WTC11 (cell line): ENCODE measurements at regions not wholly inside any gene's neighbourhood (a gene's known extent, or its start where the extent isn't known, plus 50 kb on each side); places are given as distances from the start of the nearest gene placed in this dataset.

ENCODE experiments used
- ATAC-seq: fragments of 200-7000 bp; cut with Tn5 transposase; 2 replicates; pipeline ENCODE4 v1.10.0; 2021; ENCODE audit warnings: mild to moderate bottlenecking, moderate library complexity
- CTCF ChIA-PET: fragments of 300-600 bp; sonication (Branson Sonifier 250); formaldehyde crosslinking; loops from one replicate; lab custom pipeline; 2021; ENCODE audit warnings: antibody characterized with exemption; lab: Charles Lee
- POLR2A ChIA-PET: fragments of 350-600 bp; sonication (Branson Sonifier 250); formaldehyde crosslinking; loops from one replicate; lab custom pipeline; 2021; ENCODE audit warnings: antibody characterized with exemption; lab: Charles Lee
- DNase-seq: peaks from one replicate; pipeline ENCODE4 v3.0.0; 2021; ENCODE audit warnings: low spot score
- H3K27ac Mint-ChIP-seq: 2 replicates; pipeline ENCODE4 v1.8.0; 2021; ENCODE audit warnings: mixed read lengths
- H3K27me3 Mint-ChIP-seq: 2 replicates; pipeline ENCODE4 v1.8.0; 2021; ENCODE audit warnings: low read depth, mild to moderate bottlenecking, moderate library complexity, mixed read lengths
- H3K36me3 Mint-ChIP-seq: 2 replicates; pipeline ENCODE4 v1.8.0; 2021; ENCODE audit warnings: mixed read lengths
- H3K4me1 Mint-ChIP-seq: 2 replicates; pipeline ENCODE4 v1.8.0; 2022; ENCODE audit warnings: mixed read lengths
- H3K4me3 Mint-ChIP-seq: 2 replicates; pipeline ENCODE4 v1.8.0; 2021; ENCODE audit warnings: mild to moderate bottlenecking, moderate library complexity, mixed read lengths
- H3K9me3 Mint-ChIP-seq: 2 replicates; pipeline ENCODE4 v1.8.0; 2021; ENCODE audit warnings: mixed read lengths
- AR ChIP-seq: fragments of 250-450 bp; sonication (Bioruptor Pico); IDR thresholded peaks from 2 replicates; pipeline ENCODE4 v1.9.0; 2021; ENCODE audit warnings: mild to moderate bottlenecking
- ATF3 ChIP-seq: sonication (generic); formaldehyde crosslinking; conservative IDR thresholded peaks from 2 replicates; pipeline ENCODE4 v1.8.1; 2022; ENCODE audit warnings: mild to moderate bottlenecking, missing genetic modification reagents
- CTCF ChIP-seq: fragments of 200-600 bp; IDR thresholded peaks from 2 replicates; pipeline ENCODE4 v1.8.0; 2022; ENCODE audit warnings: antibody characterized with exemption
- EMX1 ChIP-seq: fragments of 250-450 bp; sonication (Bioruptor Pico); IDR thresholded peaks from 2 replicates; pipeline ENCODE4 v1.8.0; 2021; ENCODE audit warnings: mild to moderate bottlenecking
- FOXJ3 ChIP-seq: sonication (generic); formaldehyde crosslinking; IDR thresholded peaks from 2 replicates; pipeline ENCODE4 v1.9.0; 2021; ENCODE audit warnings: missing genetic modification reagents, mild to moderate bottlenecking, borderline replicate concordance
- GRHL2 ChIP-seq: fragments of 250-450 bp; sonication (Bioruptor Pico); IDR thresholded peaks from 2 replicates; pipeline ENCODE4 v1.8.0; 2022; ENCODE audit warnings: mild to moderate bottlenecking, moderate library complexity; ENCODE audit not compliant: insufficient replicate concordance, severe bottlenecking
- IRF2 ChIP-seq: sonication (generic); formaldehyde crosslinking; IDR thresholded peaks from 2 replicates; pipeline ENCODE4 v1.8.0; 2022; ENCODE audit warnings: low read depth, missing genetic modification reagents, borderline replicate concordance
- KAT7 ChIP-seq: sonication (generic); formaldehyde crosslinking; IDR thresholded peaks from 2 replicates; pipeline ENCODE4 v1.8.1; 2023; ENCODE audit warnings: missing genetic modification reagents, mild to moderate bottlenecking, borderline replicate concordance
- OVOL2 ChIP-seq: fragments of 250-450 bp; sonication (Bioruptor Pico); IDR thresholded peaks from 2 replicates; pipeline ENCODE4 v1.9.0; 2021; ENCODE audit warnings: mild to moderate bottlenecking, borderline replicate concordance
- PREB ChIP-seq: sonication (generic); formaldehyde crosslinking; IDR thresholded peaks from 2 replicates; pipeline ENCODE4 v1.8.1; 2022; ENCODE audit warnings: mild to moderate bottlenecking, missing genetic modification reagents, moderate library complexity, borderline replicate concordance
- SMAD4 ChIP-seq: sonication (generic); formaldehyde crosslinking; IDR thresholded peaks from 2 replicates; pipeline ENCODE4 v1.8.0; 2022; ENCODE audit warnings: mild to moderate bottlenecking, missing genetic modification reagents
- SP1 ChIP-seq: sonication (generic); formaldehyde crosslinking; conservative IDR thresholded peaks from 2 replicates; pipeline ENCODE4 v1.8.1; 2022; ENCODE audit warnings: missing genetic modification reagents
- USF2 ChIP-seq: sonication (generic); formaldehyde crosslinking; IDR thresholded peaks from 2 replicates; pipeline ENCODE4 v1.8.1; 2023; ENCODE audit warnings: mild to moderate bottlenecking, missing genetic modification reagents, moderate library complexity
- ZNF232 ChIP-seq: sonication (generic); formaldehyde crosslinking; IDR thresholded peaks from 2 replicates; pipeline ENCODE4 v1.8.0; 2022; ENCODE audit warnings: mild to moderate bottlenecking, missing genetic modification reagents
- ZNF281 ChIP-seq: sonication (generic); formaldehyde crosslinking; IDR thresholded peaks from 2 replicates; pipeline ENCODE4 v1.8.0; 2023; ENCODE audit warnings: mild to moderate bottlenecking, missing genetic modification reagents
- ZNF416 ChIP-seq: fragments of 250-450 bp; sonication (Bioruptor Pico); IDR thresholded peaks from 2 replicates; pipeline ENCODE4 v1.9.0; 2021; ENCODE audit warnings: mild to moderate bottlenecking, inconsistent platforms

GRCh38 chr18:56381196-56381595, 257.2 kb downstream of the TXNL1 start (continued):
- TF ChIP-seq ZNF281 (CRISPR knock-in tag) (no peak), ZNF232 (CRISPR knock-in tag) (no peak), IRF2 (CRISPR knock-in tag) (no peak), OVOL2 (CRISPR knock-in tag) (no peak), FOXJ3 (CRISPR knock-in tag) (no peak), PREB (CRISPR knock-in tag) (no peak)

- POLR2A ChIA-PET: no interaction called here
- DNase-seq: no peak
- H3K27ac Mint-ChIP-seq: no peak overlapping the region
Observed at GRCh38 chr18:56380685-56381084, 257.7 kb downstream of the TXNL1 start.

More at GRCh38 chr18:56380685-56381084, 257.7 kb downstream of the TXNL1 start:
- Mint-ChIP-seq H3K27me3 (no peaks in the 10 kb centered on the region), H3K36me3 (no peaks in the 10 kb centered on the region), H3K4me1 (peaks cover 14% of the 10 kb centered on the region), H3K9me3 (peaks cover 5% of the 10 kb centered on the region), H3K4me3 (no peak overlapping the region)
- no peak for TF ChIP-seq KAT7 (CRISPR knock-in tag)
- TF ChIP-seq PREB (CRISPR knock-in tag): no peak
- TF ChIP-seq AR: no peak
- no peak for TF ChIP-seq GRHL2 (CRISPR knock-in tag)
- no peak for TF ChIP-seq EMX1
- no peak for TF ChIP-seq ZNF416
- TF ChIP-seq ATF3: no peak
- no peak for TF ChIP-seq USF2 (CRISPR knock-in tag)
- no peak for TF ChIP-seq SMAD4 (CRISPR knock-in tag)
- TF ChIP-seq SP1 (CRISPR knock-in tag): no peak
- no peak for TF ChIP-seq CTCF
- ATAC-seq: no peak
- CTCF ChIA-PET: no interaction called here
